Spleen (tissue), 7 donors: ENCODE measurements at regions not wholly inside any gene's neighbourhood (a gene's known extent, or its start where the extent isn't known, plus 50 kb on each side); places are given as distances from the start of the nearest gene placed in this dataset.

Experiments used
- POLR2A ChIP-seq, 3 donors: fragments of 450-650 bp; IDR thresholded peaks; one replicate each; pipeline ENCODE4 v1.5.1; 2017; ENCODE audit warnings: antibody characterized with exemption in 3 of 3, mild to moderate bottlenecking in 1 of 3
- TF ChIP-seq, protein P1 (sequence below), 11 experiments: fragments of 200-600 bp in 7 of 11; fragments of 450-650 bp in 4 of 11; sonication (generic) in 4 of 11; IDR thresholded peaks in 8 of 11; conservative IDR thresholded peaks in 3 of 11; 1 replicate in 7 of 11; 2 replicates in 4 of 11; pipeline versions ENCODE4 v1.4.0 to v1.8.0; 2016 to 2021; ENCODE audit warnings: antibody characterized with exemption in 11 of 11, inconsistent platforms in 4 of 11, mild to moderate bottlenecking in 1 of 11
- donor health status: DM: no; HTN: no; CAD: no; lungs with moderate emphysema.
- donor health status: DM: no; HTN: no; CAD: no.
- donor health status: DM: no; HTN: no; CAD: no.

DNA sequence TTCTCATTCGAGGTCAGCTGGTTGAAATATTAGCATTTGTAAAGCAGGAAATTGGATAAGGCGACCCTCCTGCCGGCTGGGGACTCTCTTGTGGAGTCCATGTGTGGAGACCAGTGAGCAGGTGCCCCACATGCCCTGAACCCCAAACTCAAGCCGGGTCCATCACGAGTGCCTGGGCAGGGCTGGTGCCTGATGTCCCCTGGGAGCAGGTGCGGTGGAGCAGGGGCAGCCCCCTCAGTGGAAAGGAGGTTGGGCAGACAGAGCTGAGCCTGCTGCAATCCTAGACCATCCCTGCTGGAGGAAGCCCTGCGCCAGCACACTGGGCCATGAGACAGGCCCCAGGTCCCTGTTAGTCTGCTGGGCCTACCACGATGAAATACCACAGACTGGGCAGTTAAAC lies 395.6 kb downstream of the NPHP4 start:
- TF ChIP-seq, protein P1, sequence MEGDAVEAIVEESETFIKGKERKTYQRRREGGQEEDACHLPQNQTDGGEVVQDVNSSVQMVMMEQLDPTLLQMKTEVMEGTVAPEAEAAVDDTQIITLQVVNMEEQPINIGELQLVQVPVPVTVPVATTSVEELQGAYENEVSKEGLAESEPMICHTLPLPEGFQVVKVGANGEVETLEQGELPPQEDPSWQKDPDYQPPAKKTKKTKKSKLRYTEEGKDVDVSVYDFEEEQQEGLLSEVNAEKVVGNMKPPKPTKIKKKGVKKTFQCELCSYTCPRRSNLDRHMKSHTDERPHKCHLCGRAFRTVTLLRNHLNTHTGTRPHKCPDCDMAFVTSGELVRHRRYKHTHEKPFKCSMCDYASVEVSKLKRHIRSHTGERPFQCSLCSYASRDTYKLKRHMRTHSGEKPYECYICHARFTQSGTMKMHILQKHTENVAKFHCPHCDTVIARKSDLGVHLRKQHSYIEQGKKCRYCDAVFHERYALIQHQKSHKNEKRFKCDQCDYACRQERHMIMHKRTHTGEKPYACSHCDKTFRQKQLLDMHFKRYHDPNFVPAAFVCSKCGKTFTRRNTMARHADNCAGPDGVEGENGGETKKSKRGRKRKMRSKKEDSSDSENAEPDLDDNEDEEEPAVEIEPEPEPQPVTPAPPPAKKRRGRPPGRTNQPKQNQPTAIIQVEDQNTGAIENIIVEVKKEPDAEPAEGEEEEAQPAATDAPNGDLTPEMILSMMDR (IDR thresholded peaks at IDR 0.05 in 8 of 11, conservative IDR thresholded peaks at IDR 0.05 in 3 of 11) = no peak
- no peak for TF ChIP-seq POLR2A (IDR thresholded peaks at IDR 0.05)
